Astrocyte of the spinal cord (primary cell): ENCODE measurements at regions not wholly inside any gene's neighbourhood (a gene's known extent, or its start where the extent isn't known, plus 50 kb on each side); places are given as distances from the start of the nearest gene placed in this dataset.

ENCODE experiments used
- DNase-seq: peaks from one replicate; pipeline ENCODE4 v3.0.0; 2011; ENCODE audit warnings: low read depth, low spot score
- H3K4me3 ChIP-seq: 2 replicates; pipeline ENCODE4 v1.5.1; 2011; ENCODE audit warnings: low read depth, mild to moderate bottlenecking, low read length, moderate library complexity
- in situ Hi-C: cut with HindIII; loops from 2 replicates; pipeline ENCODE4 v1.10.0; 2017; ENCODE audit warnings: low sequenced_read_pairs
- TF ChIP-seq, protein P1 (sequence below): IDR thresholded peaks from 2 replicates; pipeline ENCODE4 v1.5.1; 2012; ENCODE audit warnings: low read depth, mild to moderate bottlenecking, low read length, inconsistent platforms

- TF ChIP-seq, protein P1, sequence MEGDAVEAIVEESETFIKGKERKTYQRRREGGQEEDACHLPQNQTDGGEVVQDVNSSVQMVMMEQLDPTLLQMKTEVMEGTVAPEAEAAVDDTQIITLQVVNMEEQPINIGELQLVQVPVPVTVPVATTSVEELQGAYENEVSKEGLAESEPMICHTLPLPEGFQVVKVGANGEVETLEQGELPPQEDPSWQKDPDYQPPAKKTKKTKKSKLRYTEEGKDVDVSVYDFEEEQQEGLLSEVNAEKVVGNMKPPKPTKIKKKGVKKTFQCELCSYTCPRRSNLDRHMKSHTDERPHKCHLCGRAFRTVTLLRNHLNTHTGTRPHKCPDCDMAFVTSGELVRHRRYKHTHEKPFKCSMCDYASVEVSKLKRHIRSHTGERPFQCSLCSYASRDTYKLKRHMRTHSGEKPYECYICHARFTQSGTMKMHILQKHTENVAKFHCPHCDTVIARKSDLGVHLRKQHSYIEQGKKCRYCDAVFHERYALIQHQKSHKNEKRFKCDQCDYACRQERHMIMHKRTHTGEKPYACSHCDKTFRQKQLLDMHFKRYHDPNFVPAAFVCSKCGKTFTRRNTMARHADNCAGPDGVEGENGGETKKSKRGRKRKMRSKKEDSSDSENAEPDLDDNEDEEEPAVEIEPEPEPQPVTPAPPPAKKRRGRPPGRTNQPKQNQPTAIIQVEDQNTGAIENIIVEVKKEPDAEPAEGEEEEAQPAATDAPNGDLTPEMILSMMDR: no peak
- no peak overlapping the region for H3K4me3 ChIP-seq
- DNase-seq: no peak
- in situ Hi-C loops: no loop called here
Observed at GRCh38 chr4:173585876-173586572, 56.0 kb upstream of the HAND2 start.

GRCh38 chr4:173584506-173584905 lies 54.5 kb upstream of the HAND2 start:
- H3K4me3 ChIP-seq: no peak overlapping the region
- TF ChIP-seq, protein P1: no peak
- in situ Hi-C loops: no loop called here
- no peak for DNase-seq
